ENCODE measurements at regions not wholly inside any gene's neighbourhood (a gene's known extent, or its start where the extent isn't known, plus 50 kb on each side); places are given as distances from the start of the nearest gene placed in this dataset.

- no peak overlapping the region for H3K4me3 ChIP-seq
- H3K9me3 ChIP-seq, result peaks cover 0 to 7% (median 0%) of the 10 kb centered on the region in 8 donors
- H3K27ac ChIP-seq, result no peak overlapping the region
Observed at GRCh38 chr3:66923969-66924368, 74.1 kb upstream of the KBTBD8 start.

GRCh38 chr3:66928252-66928651, 69.9 kb upstream of the KBTBD8 start:
- Histone ChIP-seq H3K9me3 (no peaks in the 10 kb centered on the region), H3K36me3 (no peaks in the 10 kb centered on the region), H3K27me3 (replicated peaks in 1 of 7) (no peaks in the 10 kb centered on the region), H3K4me3 (no peak overlapping the region), H3K4me1 (no peaks in the 10 kb centered on the region), H3K27ac (no peak overlapping the region)
- no peak for DNase-seq
- 64 to 73% (median 69%) methylated on average over 2 of the region's 2 CpGs for WGBS, 5 donors
- TF ChIP-seq POLR2A (IDR thresholded peaks at IDR 0.05) (no peak), CTCF (IDR thresholded peaks at IDR 0.05 in 8 of 11, conservative IDR thresholded peaks at IDR 0.05 in 3 of 11) (no peak), POLR2AphosphoS5 (IDR thresholded peaks at IDR 0.05) (no peak)
- intact Hi-C loops (cut with DNase I; ENCODE audit: low total_unique reads), result no loop called here

More at GRCh38 chr3:66923969-66924368, 74.1 kb upstream of the KBTBD8 start:
- Histone ChIP-seq H3K27me3 (replicated peaks in 1 of 7) (no peaks in the 10 kb centered on the region), H3K36me3 (no peaks in the 10 kb centered on the region), H3K4me1 (no peaks in the 10 kb centered on the region)
- TF ChIP-seq CTCF (IDR thresholded peaks at IDR 0.05 in 8 of 11, conservative IDR thresholded peaks at IDR 0.05 in 3 of 11), result no peak
- no peak for TF ChIP-seq POLR2AphosphoS5 (IDR thresholded peaks at IDR 0.05)
- TF ChIP-seq POLR2A (IDR thresholded peaks at IDR 0.05), result no peak
- intact Hi-C loops (cut with DNase I; ENCODE audit: low total_unique reads), result no loop called here
- DNase-seq, result no peak

GRCh38 chr3:66931291-66931690, 66.8 kb upstream of the KBTBD8 start:
- DNase-seq, result no peak
- TF ChIP-seq POLR2A (IDR thresholded peaks at IDR 0.05) (no peak), POLR2AphosphoS5 (IDR thresholded peaks at IDR 0.05) (no peak), CTCF (IDR thresholded peaks at IDR 0.05 in 8 of 11, conservative IDR thresholded peaks at IDR 0.05 in 3 of 11) (no peak)
- Histone ChIP-seq H3K36me3 (no peaks in the 10 kb centered on the region), H3K4me3 (no peak overlapping the region), H3K4me1 (no peaks in the 10 kb centered on the region), H3K9me3 (no peaks in the 10 kb centered on the region), H3K27me3 (replicated peaks in 1 of 7) (no peaks in the 10 kb centered on the region), H3K27ac (no peak overlapping the region)
- 53 to 61% (median 59%) methylated on average over 5 of the region's 5 CpGs for WGBS, 5 donors
- intact Hi-C loops (cut with DNase I; ENCODE audit: low total_unique reads), result loop anchor here (10.0 kb wide), 1 partner anchor 1964 kb away; no protein-coding TSS in a partner anchor

- no peak for DNase-seq
- Histone ChIP-seq H3K4me3 (no peak overlapping the region), H3K27me3 (replicated peaks in 1 of 7) (no peaks in the 10 kb centered on the region), H3K27ac (no peak overlapping the region), H3K9me3 (no peaks in the 10 kb centered on the region), H3K36me3 (no peaks in the 10 kb centered on the region), H3K4me1 (no peaks in the 10 kb centered on the region)
- TF ChIP-seq CTCF (IDR thresholded peaks at IDR 0.05 in 8 of 11, conservative IDR thresholded peaks at IDR 0.05 in 3 of 11) (no peak), POLR2AphosphoS5 (IDR thresholded peaks at IDR 0.05) (no peak), POLR2A (IDR thresholded peaks at IDR 0.05) (no peak)
- 67 to 88% (median 74%) methylated on average over 1 of the region's 1 CpG for WGBS, 5 donors
- intact Hi-C loops (cut with DNase I; ENCODE audit: low total_unique reads), result loop anchor here (10.0 kb wide), 1 partner anchor 1963 kb away; no protein-coding TSS in a partner anchor
Observed at GRCh38 chr3:66931699-66932098, 66.4 kb upstream of the KBTBD8 start.

Data from spleen (tissue), 11 donors.